Trophoblast cell (in vitro differentiated cells and primary cell): ENCODE measurements at regions not wholly inside any gene's neighbourhood (a gene's known extent, or its start where the extent isn't known, plus 50 kb on each side); places are given as distances from the start of the nearest gene placed in this dataset.
A peak's percentile ranks its signal among the peaks of the same experiment; 100 is the strongest.

Experiments used
- DNase-seq, 2 donors: peaks; one replicate each; pipeline ENCODE4 v3.0.0-alpha.2; 2016
- H2AFZ ChIP-seq: 2 replicates; pipeline ENCODE4 v1.6.1; 2013; ENCODE audit warnings: low read length, moderate library complexity, mild to moderate bottlenecking; ENCODE audit not compliant: insufficient read depth, poor library complexity
- H2AK5ac ChIP-seq: 2 replicates; pipeline ENCODE4 v1.6.1; 2013; ENCODE audit warnings: mild to moderate bottlenecking, low read length
- H2BK120ac ChIP-seq: 2 replicates; pipeline ENCODE4 v1.6.1; 2013; ENCODE audit warnings: low read length, mild to moderate bottlenecking, moderate library complexity; ENCODE audit not compliant: insufficient read depth, poor library complexity
- H2BK12ac ChIP-seq: 2 replicates; pipeline ENCODE4 v1.6.1; 2013; ENCODE audit warnings: mild to moderate bottlenecking, low read length, moderate library complexity
- H2BK5ac ChIP-seq: 2 replicates; pipeline ENCODE4 v1.6.1; 2013; ENCODE audit warnings: low read length, low read depth, moderate library complexity, mild to moderate bottlenecking; ENCODE audit not compliant: poor library complexity
- H3K14ac ChIP-seq: 2 replicates; pipeline ENCODE4 v1.6.1; 2013; ENCODE audit warnings: mild to moderate bottlenecking, low read length
- H3K18ac ChIP-seq: 2 replicates; pipeline ENCODE4 v1.6.1; 2013; ENCODE audit warnings: mild to moderate bottlenecking, low read length
- H3K23ac ChIP-seq: 2 replicates; pipeline ENCODE4 v1.6.1; 2013; ENCODE audit warnings: low read length
- H3K27ac ChIP-seq: 2 replicates; pipeline ENCODE4 v1.5.1; 2013; ENCODE audit warnings: low read depth, mild to moderate bottlenecking, inconsistent platforms, low read length, moderate library complexity
- H3K27me3 ChIP-seq: 2 replicates; pipeline ENCODE4 v1.6.1; 2013; ENCODE audit warnings: inconsistent platforms, mild to moderate bottlenecking, low read length, moderate library complexity; ENCODE audit not compliant: insufficient read depth
- H3K36me3 ChIP-seq, 2 experiments: 1 replicate in 1 of 2; 2 replicates in 1 of 2; pipeline ENCODE4 v1.6.1; 2013; ENCODE audit warnings: low read length in 2 of 2, mild to moderate bottlenecking in 2 of 2, moderate library complexity in 1 of 2; ENCODE audit not compliant: insufficient read depth in 2 of 2, control insufficient read depth in 1 of 2
- H3K4ac ChIP-seq: 2 replicates; pipeline ENCODE4 v1.6.1; 2013; ENCODE audit warnings: low read depth, mild to moderate bottlenecking, low read length, moderate library complexity
- H3K4me1 ChIP-seq, 2 experiments: 1 replicate in 1 of 2; 2 replicates in 1 of 2; pipeline ENCODE4 v1.6.1; 2013; ENCODE audit warnings: low read length in 2 of 2, mild to moderate bottlenecking in 2 of 2, moderate library complexity in 1 of 2; ENCODE audit not compliant: insufficient read depth in 2 of 2, control insufficient read depth in 1 of 2
- H3K4me2 ChIP-seq: 2 replicates; pipeline ENCODE4 v1.6.1; 2013; ENCODE audit warnings: inconsistent platforms, mild to moderate bottlenecking, low read length, moderate library complexity
- H3K4me3 ChIP-seq: 2 replicates; pipeline ENCODE4 v1.5.1; 2013; ENCODE audit warnings: mild to moderate bottlenecking, low read depth, low read length, inconsistent platforms
- H3K79me1 ChIP-seq: one replicate; pipeline ENCODE4 v1.6.1; 2013; ENCODE audit warnings: low read length
- H3K79me2 ChIP-seq: 2 replicates; pipeline ENCODE4 v1.6.1; 2013; ENCODE audit warnings: low read length, mild to moderate bottlenecking; ENCODE audit not compliant: control insufficient read depth, insufficient read depth, poor library complexity
- H3K9ac ChIP-seq: 2 replicates; pipeline ENCODE4 v1.6.1; 2013; ENCODE audit warnings: mild to moderate bottlenecking, low read length
- H3K9me3 ChIP-seq: 2 replicates; pipeline ENCODE4 v1.6.1; 2013; ENCODE audit warnings: low read depth, mild to moderate bottlenecking, control low read depth, inconsistent platforms, low read length; ENCODE audit not compliant: insufficient read depth
- H4K12ac ChIP-seq: 2 replicates; pipeline ENCODE4 v1.6.1; 2013; ENCODE audit warnings: low read depth, mild to moderate bottlenecking, low read length, moderate library complexity
- H4K8ac ChIP-seq: 2 replicates; pipeline ENCODE4 v1.6.1; 2013; ENCODE audit warnings: low read depth, mild to moderate bottlenecking, low read length, moderate library complexity
- H4K91ac ChIP-seq: one replicate; pipeline ENCODE4 v1.6.1; 2013; ENCODE audit warnings: low read depth, mild to moderate bottlenecking, low read length, moderate library complexity
- WGBS: extraction: QIAGEN DNeasy Blood & Tissue Kit; methylation state at CpG from one replicate; pipeline ENCODE4 v1.1.7; 2013; ENCODE audit warnings: missing lambda C conversion rate; ENCODE audit not compliant: insufficient read length, insufficient coverage; ENCODE audit errors: extremely low coverage; 5-methylcytosine and 5-hydroxymethylcytosine counted together

GRCh38 chr7:83856094-83856493 lies 207.2 kb upstream of the SEMA3E start:
- H3K27me3 ChIP-seq = no peaks in the 10 kb centered on the region
- no peak overlapping the region for H2BK12ac ChIP-seq
- H3K27ac ChIP-seq = no peak overlapping the region
- no CpG with 5 or more reads among the region's 5 CpGs for WGBS
- no peaks in the 10 kb centered on the region for H3K36me3 ChIP-seq
- H2BK5ac ChIP-seq = no peak overlapping the region
- no peak overlapping the region for H3K4me2 ChIP-seq
- no peak overlapping the region for H3K9ac ChIP-seq
- no peaks in the 10 kb centered on the region for H3K79me1 ChIP-seq
- H3K23ac ChIP-seq = no peak overlapping the region
- no peak overlapping the region for H3K4ac ChIP-seq
- DNase-seq = no peak
- no peak overlapping the region for H2BK120ac ChIP-seq
- H3K18ac ChIP-seq = no peak overlapping the region
- no peaks in the 10 kb centered on the region for H3K9me3 ChIP-seq
- no peak overlapping the region for H4K8ac ChIP-seq
- H3K4me3 ChIP-seq = no peak overlapping the region
- no peak overlapping the region for H4K12ac ChIP-seq
- no peak overlapping the region for H2AFZ ChIP-seq
- H4K91ac ChIP-seq = no peak overlapping the region
- H3K79me2 ChIP-seq = no peaks in the 10 kb centered on the region
- H3K4me1 ChIP-seq = no peaks in the 10 kb centered on the region
- H3K14ac ChIP-seq = no peak overlapping the region
- no peak overlapping the region for H2AK5ac ChIP-seq

GRCh38 chr7:83852136-83852535 lies 203.2 kb upstream of the SEMA3E start:
- Histone ChIP-seq H3K4me1 (no peaks in the 10 kb centered on the region), H2BK120ac (no peak overlapping the region), H3K27ac (no peak overlapping the region), H2AFZ (no peak overlapping the region), H3K23ac (no peak overlapping the region), H3K18ac (no peak overlapping the region), H3K4me2 (no peak overlapping the region), H3K9me3 (no peaks in the 10 kb centered on the region), H3K27me3 (no peaks in the 10 kb centered on the region), H4K8ac (no peak overlapping the region), H4K12ac (no peak overlapping the region), H3K9ac (no peak overlapping the region), H3K4ac (no peak overlapping the region), H3K79me1 (no peaks in the 10 kb centered on the region), H2BK5ac (no peak overlapping the region), H3K79me2 (no peaks in the 10 kb centered on the region), H3K14ac (no peak overlapping the region), H3K4me3 (no peak overlapping the region), H2AK5ac (no peak overlapping the region), H2BK12ac (no peak overlapping the region), H4K91ac (no peak overlapping the region), H3K36me3 (no peaks in the 10 kb centered on the region)
- DNase-seq = peak; percentile 1 to 4
- no CpG with 5 or more reads among the region's 2 CpGs for WGBS

- H3K27me3 ChIP-seq = no peaks in the 10 kb centered on the region
- no CpG with 5 or more reads among the region's 1 CpG for WGBS
- H3K18ac ChIP-seq = no peak overlapping the region
- H4K91ac ChIP-seq = no peak overlapping the region
- no peak overlapping the region for H3K27ac ChIP-seq
- H3K4me3 ChIP-seq = no peak overlapping the region
- no peak overlapping the region for H4K8ac ChIP-seq
- H4K12ac ChIP-seq = no peak overlapping the region
- H3K9me3 ChIP-seq = no peaks in the 10 kb centered on the region
- no peak overlapping the region for H3K9ac ChIP-seq
- H3K23ac ChIP-seq = no peak overlapping the region
- no peaks in the 10 kb centered on the region for H3K36me3 ChIP-seq
- no peaks in the 10 kb centered on the region for H3K4me1 ChIP-seq
- H2AFZ ChIP-seq = no peak overlapping the region
- no peak overlapping the region for H3K4ac ChIP-seq
- DNase-seq = no peak
- no peak overlapping the region for H2BK12ac ChIP-seq
- no peak overlapping the region for H2AK5ac ChIP-seq
- no peak overlapping the region for H3K4me2 ChIP-seq
- no peak overlapping the region for H2BK120ac ChIP-seq
- H3K14ac ChIP-seq = no peak overlapping the region
- no peaks in the 10 kb centered on the region for H3K79me1 ChIP-seq
- no peak overlapping the region for H2BK5ac ChIP-seq
- H3K79me2 ChIP-seq = no peaks in the 10 kb centered on the region
Observed at GRCh38 chr7:83851551-83851950, 202.6 kb upstream of the SEMA3E start.

GRCh38 chr7:83850941-83851340 lies 202.0 kb upstream of the SEMA3E start:
- Histone ChIP-seq H4K8ac (no peak overlapping the region), H3K27me3 (no peaks in the 10 kb centered on the region), H3K9me3 (no peaks in the 10 kb centered on the region), H3K36me3 (no peaks in the 10 kb centered on the region), H2BK5ac (no peak overlapping the region), H3K23ac (no peak overlapping the region), H2AK5ac (no peak overlapping the region), H4K12ac (no peak overlapping the region), H3K4me2 (no peak overlapping the region), H4K91ac (no peak overlapping the region), H3K4me1 (no peaks in the 10 kb centered on the region), H2BK120ac (no peak overlapping the region), H3K4me3 (no peak overlapping the region), H3K9ac (no peak overlapping the region), H3K27ac (no peak overlapping the region), H2AFZ (no peak overlapping the region), H3K4ac (no peak overlapping the region), H2BK12ac (no peak overlapping the region), H3K18ac (no peak overlapping the region), H3K14ac (no peak overlapping the region), H3K79me2 (no peaks in the 10 kb centered on the region), H3K79me1 (no peaks in the 10 kb centered on the region)
- no peak for DNase-seq
